Cardiac fibroblast (primary cell): ENCODE measurements at regions not wholly inside any gene's neighbourhood (a gene's known extent, or its start where the extent isn't known, plus 50 kb on each side); places are given as distances from the start of the nearest gene placed in this dataset.

Experiments
- DNase-seq, 2 donors: peaks; one replicate each; pipeline versions ENCODE4 v3.0.0 to v3.0.0-alpha.2; 2010; ENCODE audit warnings: low read depth in 2 of 2
- H3K4me3 ChIP-seq, 2 donors: replicated peaks in 1 of 2; 1 replicate in 1 of 2; 2 replicates in 1 of 2; pipeline ENCODE4 v1.5.1; 2011; ENCODE audit warnings: low read depth in 2 of 2, low read length in 2 of 2, mild to moderate bottlenecking in 2 of 2, moderate library complexity in 1 of 2
- TF ChIP-seq, protein P1 (sequence below): IDR thresholded peaks from one replicate; pipeline ENCODE4 v1.5.1; 2011; ENCODE audit warnings: low read depth, mild to moderate bottlenecking, low read length, inconsistent platforms

GRCh38 chr7:15764851-15765382, 78.4 kb upstream of the MEOX2 start:
- peak in 1 of 2 donors; percentile 7 for DNase-seq
- TF ChIP-seq, protein P1, sequence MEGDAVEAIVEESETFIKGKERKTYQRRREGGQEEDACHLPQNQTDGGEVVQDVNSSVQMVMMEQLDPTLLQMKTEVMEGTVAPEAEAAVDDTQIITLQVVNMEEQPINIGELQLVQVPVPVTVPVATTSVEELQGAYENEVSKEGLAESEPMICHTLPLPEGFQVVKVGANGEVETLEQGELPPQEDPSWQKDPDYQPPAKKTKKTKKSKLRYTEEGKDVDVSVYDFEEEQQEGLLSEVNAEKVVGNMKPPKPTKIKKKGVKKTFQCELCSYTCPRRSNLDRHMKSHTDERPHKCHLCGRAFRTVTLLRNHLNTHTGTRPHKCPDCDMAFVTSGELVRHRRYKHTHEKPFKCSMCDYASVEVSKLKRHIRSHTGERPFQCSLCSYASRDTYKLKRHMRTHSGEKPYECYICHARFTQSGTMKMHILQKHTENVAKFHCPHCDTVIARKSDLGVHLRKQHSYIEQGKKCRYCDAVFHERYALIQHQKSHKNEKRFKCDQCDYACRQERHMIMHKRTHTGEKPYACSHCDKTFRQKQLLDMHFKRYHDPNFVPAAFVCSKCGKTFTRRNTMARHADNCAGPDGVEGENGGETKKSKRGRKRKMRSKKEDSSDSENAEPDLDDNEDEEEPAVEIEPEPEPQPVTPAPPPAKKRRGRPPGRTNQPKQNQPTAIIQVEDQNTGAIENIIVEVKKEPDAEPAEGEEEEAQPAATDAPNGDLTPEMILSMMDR: no peak
- H3K4me3 ChIP-seq: no peak overlapping the region

- TF ChIP-seq, protein P1: no peak
- H3K4me3 ChIP-seq: no peak overlapping the region
- DNase-seq: no peak
Measured at GRCh38 chr7:15764010-15764409, 77.5 kb upstream of the MEOX2 start.

DNA sequence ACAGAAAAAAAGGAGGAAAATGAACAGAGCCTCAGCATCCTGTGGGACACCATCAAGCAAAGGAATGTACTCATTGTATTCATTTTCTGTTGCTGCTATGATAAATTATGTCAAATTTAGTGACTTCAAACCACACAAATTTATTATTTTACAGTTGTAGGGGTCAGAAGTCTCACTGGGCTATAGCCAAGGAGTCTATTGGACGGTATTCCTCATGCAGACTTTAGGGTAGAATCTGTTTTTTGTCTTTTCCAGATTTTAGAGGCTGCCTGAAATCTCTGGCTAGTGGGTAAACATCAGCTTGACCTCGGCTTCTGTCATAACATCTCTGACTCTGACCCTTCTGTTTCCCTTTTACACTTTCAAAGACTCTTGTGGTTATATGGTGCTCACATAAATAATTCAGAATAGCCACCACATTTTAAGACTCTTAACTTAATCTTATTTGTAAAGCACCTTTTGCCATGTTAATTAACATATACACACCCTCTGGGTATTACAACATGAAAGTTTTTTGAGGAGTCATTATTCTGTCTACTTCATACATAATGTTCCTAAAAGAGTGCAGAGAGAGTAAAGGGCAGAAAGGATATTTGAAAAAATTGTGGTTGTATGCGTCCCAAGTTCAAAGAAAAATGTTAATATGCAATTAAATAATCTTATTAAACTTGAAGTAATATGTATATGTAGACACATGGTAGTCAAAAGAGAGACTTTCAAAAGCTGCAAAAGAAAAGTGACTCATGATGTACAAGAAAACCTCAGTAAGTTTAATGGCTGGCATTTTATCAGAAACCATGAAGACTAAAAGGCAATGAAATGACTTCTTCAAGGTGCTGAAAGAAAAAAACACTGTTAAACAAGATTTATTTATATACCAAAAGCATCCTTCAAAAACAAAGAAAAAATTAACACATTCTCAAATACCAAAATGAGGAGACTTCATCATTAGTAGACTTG, 70.8 kb upstream of the MEOX2 start:
- DNase-seq: peak in 1 of 2 donors; percentile 40
- H3K4me3 ChIP-seq: no peak overlapping the region
- TF ChIP-seq, protein P1: no peak

GRCh38 chr7:15755061-15755460, 68.6 kb upstream of the MEOX2 start:
- peak; percentile 26 to 61 for DNase-seq
- no peak overlapping the region for H3K4me3 ChIP-seq
- TF ChIP-seq, protein P1: no peak

GRCh38 chr7:15753887-15754579, 67.5 kb upstream of the MEOX2 start:
- TF ChIP-seq, protein P1: no peak
- peak in 1 of 2 donors; percentile 13 for DNase-seq
- H3K4me3 ChIP-seq: no peak overlapping the region

GRCh38 chr7:15752377-15752776, 65.9 kb upstream of the MEOX2 start:
- TF ChIP-seq, protein P1: no peak
- DNase-seq: peak in 1 of 2 donors; percentile 43
- H3K4me3 ChIP-seq: no peak overlapping the region
